Vagina (tissue), 2 donors: ENCODE measurements at regions not wholly inside any gene's neighbourhood (a gene's known extent, or its start where the extent isn't known, plus 50 kb on each side); places are given as distances from the start of the nearest gene placed in this dataset.
"Not testable (repeated sequence)": the region's sequence is repeated elsewhere in the genome, so short reads cannot be mapped to it uniquely, and the experiment has no call there.

Experiments
- DNase-seq, 2 donors: peaks; one replicate each; pipeline ENCODE4 v3.0.0-alpha.2; 2017; ENCODE audit errors: extremely low spot score in 2 of 2
- H3K27ac ChIP-seq: fragments of 200-600 bp; sonication (generic); one replicate; pipeline ENCODE4 v1.5.1; 2019
- H3K27me3 ChIP-seq: fragments of 200-600 bp; sonication (generic); one replicate; pipeline ENCODE4 v1.5.1; 2019
- H3K36me3 ChIP-seq, 2 donors: fragments of 200-600 bp; sonication (generic); one replicate each; pipeline ENCODE4 v1.5.1; 2017 to 2019
- H3K4me1 ChIP-seq: fragments of 200-600 bp; sonication (generic); one replicate; pipeline ENCODE4 v1.5.1; 2019
- H3K4me3 ChIP-seq, 2 donors: fragments of 200-600 bp; sonication (generic); 1 replicate in 1 of 2; 2 replicates in 1 of 2; pipeline ENCODE4 v1.5.1; 2016 to 2019
- H3K9me3 ChIP-seq: fragments of 200-600 bp; sonication (generic); one replicate; pipeline ENCODE4 v1.5.1; 2019
- CTCF ChIP-seq, 3 experiments: fragments of 450-650 bp in 2 of 3; fragments of 200-600 bp in 1 of 3; sonication (generic) in 1 of 3; IDR thresholded peaks; one replicate each; pipeline ENCODE4 v1.5.1; 2017 to 2019; ENCODE audit warnings: antibody characterized with exemption in 3 of 3, mild to moderate bottlenecking in 2 of 3, moderate library complexity in 2 of 3
- POLR2A ChIP-seq, 2 donors: fragments of 450-650 bp; IDR thresholded peaks; one replicate each; pipeline ENCODE4 v1.6.1; 2017; ENCODE audit warnings: antibody characterized with exemption in 2 of 2, mild to moderate bottlenecking in 2 of 2, moderate library complexity in 2 of 2
- POLR2AphosphoS5 ChIP-seq, 2 donors: sonication (generic); formaldehyde crosslinking; IDR thresholded peaks; one replicate each; pipeline ENCODE4 v1.9.0; 2017; ENCODE audit warnings: antibody characterized with exemption in 2 of 2, mild to moderate bottlenecking in 2 of 2, low read depth in 1 of 2; ENCODE audit not compliant: insufficient read depth in 1 of 2
- intact Hi-C: fragments of 100-400 bp; cut with DNase I; formaldehyde crosslinking; loops from one replicate; pipeline ENCODE4 v1.15.1; 2023

- Histone ChIP-seq H3K27ac (no peak overlapping the region), H3K9me3 (no peaks in the 10 kb centered on the region), H3K4me1 (no peaks in the 10 kb centered on the region), H3K36me3 (no peaks in the 10 kb centered on the region), H3K27me3 (no peaks in the 10 kb centered on the region), H3K4me3 (no peak overlapping the region)
- DNase-seq = no peak
- TF ChIP-seq POLR2AphosphoS5 (IDR thresholded peaks at IDR 0.05; ENCODE audit: insufficient read depth in 1 of 2, low read depth in 1 of 2) = no peak
- no peak for TF ChIP-seq CTCF (IDR thresholded peaks at IDR 0.05)
- no peak for TF ChIP-seq POLR2A (IDR thresholded peaks at IDR 0.05)
- intact Hi-C loops = no loop called here
Observed at GRCh38 chr10:108615576-108616320, 1307.6 kb downstream of the XPNPEP1 start.

- Histone ChIP-seq H3K4me1 (no peaks in the 10 kb centered on the region), H3K9me3 (no peaks in the 10 kb centered on the region), H3K27ac (no peak overlapping the region), H3K4me3 (no peak overlapping the region), H3K36me3 (no peaks in the 10 kb centered on the region), H3K27me3 (no peaks in the 10 kb centered on the region)
- DNase-seq = no peak
- TF ChIP-seq POLR2A (IDR thresholded peaks at IDR 0.05) (no peak), POLR2AphosphoS5 (IDR thresholded peaks at IDR 0.05; ENCODE audit: insufficient read depth in 1 of 2, low read depth in 1 of 2) (no peak), CTCF (IDR thresholded peaks at IDR 0.05) (no peak)
- intact Hi-C loops = no loop called here
Observed at GRCh38 chr10:108612485-108612884, 1310.8 kb downstream of the XPNPEP1 start.

- H3K4me3 ChIP-seq = no peak overlapping the region
- H3K27ac ChIP-seq = no peak overlapping the region
- no peaks in the 10 kb centered on the region for H3K36me3 ChIP-seq
- no peaks in the 10 kb centered on the region for H3K4me1 ChIP-seq
- no peak for DNase-seq
- intact Hi-C loops = no loop called here
- no peaks in the 10 kb centered on the region for H3K27me3 ChIP-seq
- TF ChIP-seq CTCF (IDR thresholded peaks at IDR 0.05) (no peak), POLR2AphosphoS5 (IDR thresholded peaks at IDR 0.05; ENCODE audit: insufficient read depth in 1 of 2, low read depth in 1 of 2) (no peak), POLR2A (IDR thresholded peaks at IDR 0.05) (no peak)
- no peaks in the 10 kb centered on the region for H3K9me3 ChIP-seq
Observed at GRCh38 chr10:108608860-108609259, 1314.5 kb downstream of the XPNPEP1 start.

GRCh38 chr10:108601851-108602250, 1321.5 kb downstream of the XPNPEP1 start:
- H3K36me3 ChIP-seq = no peaks in the 10 kb centered on the region
- DNase-seq = no peak
- intact Hi-C loops = no loop called here
- no peak overlapping the region for H3K4me3 ChIP-seq
- no peaks in the 10 kb centered on the region for H3K4me1 ChIP-seq
- TF ChIP-seq POLR2A (IDR thresholded peaks at IDR 0.05) (no peak), POLR2AphosphoS5 (IDR thresholded peaks at IDR 0.05; ENCODE audit: insufficient read depth in 1 of 2, low read depth in 1 of 2) (no peak), CTCF (IDR thresholded peaks at IDR 0.05) (no peak)
- no peaks in the 10 kb centered on the region for H3K27me3 ChIP-seq
- H3K9me3 ChIP-seq = no peaks in the 10 kb centered on the region
- no peak overlapping the region for H3K27ac ChIP-seq

GRCh38 chr10:108600511-108600910, 1322.8 kb downstream of the XPNPEP1 start:
- intact Hi-C loops, H3K27me3 ChIP-seq, H3K9me3 ChIP-seq, H3K4me1 ChIP-seq, H3K27ac ChIP-seq, H3K36me3 ChIP-seq, H3K4me3 ChIP-seq, DNase-seq: not testable (repeated sequence)

- H3K4me3 ChIP-seq, H3K4me1 ChIP-seq, H3K27me3 ChIP-seq, DNase-seq, H3K36me3 ChIP-seq, H3K9me3 ChIP-seq, intact Hi-C loops, H3K27ac ChIP-seq: not testable (repeated sequence)
Observed at GRCh38 chr10:108599317-108599716, 1324.0 kb downstream of the XPNPEP1 start.
